IMR-90 (cell line): ENCODE measurements at regions not wholly inside any gene's neighbourhood (a gene's known extent, or its start where the extent isn't known, plus 50 kb on each side); places are given as distances from the start of the nearest gene placed in this dataset.

ENCODE experiments used
- ATAC-seq: fragments of 200-7000 bp; cut with Tn5 transposase; 2 replicates; pipeline ENCODE4 v1.9.1; 2020; ENCODE audit warnings: low read depth, mild to moderate bottlenecking, moderate library complexity
- BruUV-seq: library from RNA; stranded (reverse); fragments of 400-500 nt; replicated peaks from 2 replicates; lab custom pipeline; 2021; lab: Mats Ljungman, UMichigan
- CTCF ChIA-PET: fragments of 300-600 bp; formaldehyde crosslinking; extraction: SDS; loops from one replicate; lab custom pipeline; 2021; ENCODE audit warnings: antibody characterized with exemption; lab: Yijun Ruan, JAX
- POLR2A ChIA-PET: fragments of 300-600 bp; sonication (Branson Sonifier 250); formaldehyde crosslinking; loops from one replicate; lab custom pipeline; 2022; ENCODE audit warnings: antibody characterized with exemption; ENCODE audit not compliant: unreplicated experiment; lab: Charles Lee
- DNase-seq: peaks from one replicate; pipeline ENCODE4 v3.0.0; 2013
- H2AFZ ChIP-seq: replicated peaks from 2 replicates; pipeline ENCODE3; 2013; ENCODE audit warnings: low read length, mild to moderate bottlenecking; ENCODE audit not compliant: poor library complexity
- H2AK5ac ChIP-seq: 2 replicates; pipeline ENCODE4 v1.6.1; 2013; ENCODE audit warnings: low read depth, low read length, inconsistent platforms
- H2AK9ac ChIP-seq: replicated peaks from 2 replicates; pipeline ENCODE3; 2013; ENCODE audit warnings: mild to moderate bottlenecking, low read depth, low read length, moderate library complexity; ENCODE audit not compliant: poor library complexity
- H2BK120ac ChIP-seq: 2 replicates; pipeline ENCODE4 v1.6.1; 2013; ENCODE audit warnings: low read depth, low read length, inconsistent platforms
- H2BK15ac ChIP-seq: 3 replicates; pipeline ENCODE4 v1.6.1; 2013; ENCODE audit warnings: low read depth, low read length, inconsistent platforms
- H2BK20ac ChIP-seq: 2 replicates; pipeline ENCODE4 v1.6.1; 2013; ENCODE audit warnings: low read depth, mild to moderate bottlenecking, inconsistent platforms, low read length, moderate library complexity
- H2BK5ac ChIP-seq: 2 replicates; pipeline ENCODE4 v1.6.1; 2013; ENCODE audit warnings: mild to moderate bottlenecking, low read depth, low read length, inconsistent platforms; ENCODE audit not compliant: poor library complexity, severe bottlenecking
- H3K14ac ChIP-seq: replicated peaks from 2 replicates; pipeline ENCODE4 v1.6.1; 2013; ENCODE audit warnings: low read depth, low read length, inconsistent platforms
- H3K18ac ChIP-seq: 2 replicates; pipeline ENCODE4 v1.6.1; 2013; ENCODE audit warnings: low read depth, low read length, control low read depth
- H3K23ac ChIP-seq: 2 replicates; pipeline ENCODE4 v1.6.1; 2013; ENCODE audit warnings: low read depth, low read length, inconsistent platforms
- H3K27ac ChIP-seq: 2 replicates; pipeline ENCODE4 v1.5.1; 2013; ENCODE audit warnings: mild to moderate bottlenecking, control low read depth, low read length; ENCODE audit not compliant: insufficient read depth
- H3K27me3 ChIP-seq: 2 replicates; pipeline ENCODE4 v1.6.1; 2013; ENCODE audit warnings: low read length; ENCODE audit not compliant: control insufficient read depth, insufficient read depth
- H3K36me3 ChIP-seq: 2 replicates; pipeline ENCODE4 v1.6.1; 2013; ENCODE audit warnings: low read length, mixed read lengths; ENCODE audit not compliant: control insufficient read depth, insufficient read depth
- H3K4ac ChIP-seq: 2 replicates; pipeline ENCODE4 v1.6.1; 2013; ENCODE audit warnings: low read depth, low read length, inconsistent platforms
- H3K4me1 ChIP-seq: 2 replicates; pipeline ENCODE4 v1.6.1; 2013; ENCODE audit warnings: low read length, mixed read lengths; ENCODE audit not compliant: control insufficient read depth, insufficient read depth
- H3K4me2 ChIP-seq: 2 replicates; pipeline ENCODE4 v1.6.1; 2013; ENCODE audit warnings: low read depth, mild to moderate bottlenecking, control low read depth, low read length, moderate library complexity
- H3K4me3 ChIP-seq: 2 replicates; pipeline ENCODE4 v1.5.1; 2013; ENCODE audit warnings: low read depth, mild to moderate bottlenecking, control low read depth, low read length, moderate library complexity; ENCODE audit not compliant: insufficient read depth
- H3K56ac ChIP-seq: 2 replicates; pipeline ENCODE4 v1.6.1; 2013; ENCODE audit warnings: low read length, inconsistent platforms; ENCODE audit not compliant: insufficient read depth; ENCODE audit errors: extremely low read depth
- H3K79me1 ChIP-seq, 2 experiments: 2 replicates each; pipeline ENCODE4 v1.6.1; 2013; ENCODE audit warnings: low read length in 2 of 2, inconsistent platforms in 1 of 2, low read depth in 1 of 2
- H3K9ac ChIP-seq: 2 replicates; pipeline ENCODE4 v1.6.1; 2013; ENCODE audit warnings: low read depth, low read length, control low read depth
- H3K9me1 ChIP-seq: 2 replicates; pipeline ENCODE4 v1.6.1; 2013; ENCODE audit warnings: low read length, inconsistent platforms; ENCODE audit not compliant: insufficient read depth
- H3K9me3 ChIP-seq: 2 replicates; pipeline ENCODE4 v1.6.1; 2013; ENCODE audit warnings: low read length; ENCODE audit not compliant: control insufficient read depth, insufficient read depth
- H4K20me1 ChIP-seq: 2 replicates; pipeline ENCODE4 v1.6.1; 2013; ENCODE audit warnings: low read length, inconsistent platforms; ENCODE audit not compliant: insufficient read depth
- H4K5ac ChIP-seq: 2 replicates; pipeline ENCODE4 v1.6.1; 2013; ENCODE audit warnings: mild to moderate bottlenecking, low read depth, low read length, control low read depth
- H4K8ac ChIP-seq, 2 experiments: 2 replicates each; pipeline ENCODE4 v1.6.1; 2013; ENCODE audit warnings: low read depth in 2 of 2, low read length in 2 of 2, control low read depth in 1 of 2, inconsistent platforms in 1 of 2
- H4K91ac ChIP-seq: 2 replicates; pipeline ENCODE4 v1.6.1; 2013; ENCODE audit warnings: low read depth, low read length, inconsistent platforms; ENCODE audit not compliant: insufficient read depth
- BHLHE40 ChIP-seq: fragments of 150-350 bp; IDR thresholded peaks from 2 replicates; pipeline ENCODE4 v1.6.1; 2016; ENCODE audit warnings: mild to moderate bottlenecking, low read depth, low read length
- CEBPB ChIP-seq: IDR thresholded peaks from 2 replicates; pipeline ENCODE4 v1.6.1; 2012; ENCODE audit warnings: low read depth, low read length, improper control_type of control experiment
- CHD1 ChIP-seq: IDR thresholded peaks from 2 replicates; pipeline ENCODE4 v1.6.1; 2012; ENCODE audit warnings: low read depth, low read length, improper control_type of control experiment
- CTCF ChIP-seq: conservative IDR thresholded peaks from 2 replicates; pipeline ENCODE4 v1.5.1; 2012; ENCODE audit warnings: mild to moderate bottlenecking, low read depth, low read length, improper control_type of control experiment
- FOS ChIP-seq: fragments of 150-350 bp; IDR thresholded peaks from 2 replicates; pipeline ENCODE4 v1.6.1; 2016; ENCODE audit warnings: low read depth, low read length
- MAFK ChIP-seq: IDR thresholded peaks from 2 replicates; pipeline ENCODE4 v1.6.1; 2012; ENCODE audit warnings: low read depth, low read length, improper control_type of control experiment
- MAZ ChIP-seq: IDR thresholded peaks from 2 replicates; pipeline ENCODE4 v1.6.1; 2012; ENCODE audit warnings: low read depth, mild to moderate bottlenecking, low read length, improper control_type of control experiment, moderate library complexity, borderline replicate concordance
- POLR2A ChIP-seq: IDR thresholded peaks from 2 replicates; pipeline ENCODE4 v1.6.1; 2012; ENCODE audit warnings: mild to moderate bottlenecking, low read depth, low read length
- WGBS, 2 experiments: methylation state at CpG; one replicate each; pipeline versions ENCODE4 v1.1.5 to v1.1.7; 2013; ENCODE audit warnings: missing lambda C conversion rate in 2 of 2; ENCODE audit not compliant: insufficient read length in 1 of 2; ENCODE audit errors: extremely low coverage in 2 of 2; 5-methylcytosine and 5-hydroxymethylcytosine counted together
- dilution Hi-C: fragments of 300-500 bp; cut with HindIII; formaldehyde crosslinking; loops from one replicate; pipeline ENCODE4 v1.14.3; 2018; ENCODE audit warnings: low sequenced_read_pairs; ENCODE audit not compliant: unreplicated experiment
- in situ Hi-C: fragments of 300-500 bp; cut with MboI; formaldehyde crosslinking; loops from 3 replicates; pipeline ENCODE4 v1.14.3; 2019; ENCODE audit warnings: low sequenced_read_pairs, inconsistent platforms, mixed read lengths
- intact Hi-C: fragments of 100-400 bp; cut with micrococcal nuclease; formaldehyde crosslinking; loops from 2 replicates; pipeline ENCODE4 v1.10.0; 2022

- Histone ChIP-seq H3K4ac (no peak overlapping the region), H2BK120ac (no peak overlapping the region), H4K20me1 (no peaks in the 10 kb centered on the region), H2AFZ (no peak overlapping the region), H2AK9ac (no peak overlapping the region), H3K27me3 (no peaks in the 10 kb centered on the region), H3K4me3 (no peak overlapping the region), H4K8ac (no peak overlapping the region), H3K9ac (no peak overlapping the region), H3K18ac (no peak overlapping the region), H3K79me1 (no peaks in the 10 kb centered on the region), H3K4me2 (no peak overlapping the region), H3K14ac (no peak overlapping the region), H2BK5ac (no peak overlapping the region), H3K9me3 (no peaks in the 10 kb centered on the region), H2BK15ac (no peak overlapping the region), H3K9me1 (no peaks in the 10 kb centered on the region), H2BK20ac (no peak overlapping the region), H3K36me3 (no peaks in the 10 kb centered on the region), H3K56ac (no peak overlapping the region), H4K91ac (no peak overlapping the region), H3K23ac (no peak overlapping the region), H3K27ac (no peak overlapping the region), H4K5ac (no peak overlapping the region), H3K4me1 (no peaks in the 10 kb centered on the region), H2AK5ac (no peak overlapping the region)
- ChIA-PET POLR2A (no interaction called here), CTCF (no interaction called here)
- in situ Hi-C loops (no loop called here), dilution Hi-C loops (no loop called here), intact Hi-C loops (no loop called here)
- WGBS, 2 experiments = no CpG with 5 or more reads among the region's 4 CpGs
- ATAC-seq (no peak), DNase-seq (no peak)
- no peak for TF ChIP-seq CTCF
- no peak for TF ChIP-seq CHD1
- no peak for TF ChIP-seq MAZ
- no peak for TF ChIP-seq CEBPB
- no peak for TF ChIP-seq MAFK
- no peak for TF ChIP-seq FOS
- no peak for TF ChIP-seq POLR2A
- no peak for TF ChIP-seq BHLHE40
- BruUV-seq = no TSS peak
Observed at GRCh38 chr1:38600905-38601304, 258.7 kb downstream of the RRAGC start.
